ACHN (cell line): ENCODE measurements at regions not wholly inside any gene's neighbourhood (a gene's known extent, or its start where the extent isn't known, plus 50 kb on each side); places are given as distances from the start of the nearest gene placed in this dataset.
"Not testable (repeated sequence)": the region's sequence is repeated elsewhere in the genome, so short reads cannot be mapped to it uniquely, and the experiment has no call there.

Source experiments
- DNase-seq: peaks from one replicate; pipeline ENCODE4 v3.0.0-alpha.2; 2015
- in situ Hi-C: cut with HindIII; loops from 2 replicates; pipeline ENCODE4 v1.10.0; 2017; ENCODE audit warnings: low sequenced_read_pairs, low pct_ligation_motif_present, low pct_unique_long_range_greater_than_20kb

- no peak for DNase-seq
- in situ Hi-C loops: no loop called here
Observed at GRCh38 chr10:131547129-131547799, 235.7 kb upstream of the TCERG1L start.

- no peak for DNase-seq
- in situ Hi-C loops: no loop called here
Observed at GRCh38 chr10:131548176-131548575, 236.7 kb upstream of the TCERG1L start.

DNA sequence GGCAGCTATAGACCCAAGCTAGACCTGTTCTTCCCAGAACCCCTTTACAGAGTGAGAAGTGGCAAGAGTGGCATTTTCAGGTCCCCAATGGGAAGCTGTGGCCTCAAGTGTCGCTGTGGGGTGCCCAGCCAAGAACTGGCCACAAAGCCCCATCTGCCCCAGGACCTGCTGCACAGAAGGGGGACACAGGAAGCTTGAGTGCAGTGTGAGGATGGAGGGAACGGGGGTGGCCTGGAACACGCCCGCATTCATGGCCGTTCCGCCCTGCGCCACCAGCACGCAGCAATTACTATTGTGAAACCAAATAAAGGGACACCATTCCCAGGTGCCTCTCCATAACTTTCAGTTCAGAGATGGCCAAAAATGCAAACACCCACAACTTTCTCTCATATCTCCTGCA lies 237.6 kb upstream of the TCERG1L start:
- in situ Hi-C loops: no loop called here
- no peak for DNase-seq

DNA sequence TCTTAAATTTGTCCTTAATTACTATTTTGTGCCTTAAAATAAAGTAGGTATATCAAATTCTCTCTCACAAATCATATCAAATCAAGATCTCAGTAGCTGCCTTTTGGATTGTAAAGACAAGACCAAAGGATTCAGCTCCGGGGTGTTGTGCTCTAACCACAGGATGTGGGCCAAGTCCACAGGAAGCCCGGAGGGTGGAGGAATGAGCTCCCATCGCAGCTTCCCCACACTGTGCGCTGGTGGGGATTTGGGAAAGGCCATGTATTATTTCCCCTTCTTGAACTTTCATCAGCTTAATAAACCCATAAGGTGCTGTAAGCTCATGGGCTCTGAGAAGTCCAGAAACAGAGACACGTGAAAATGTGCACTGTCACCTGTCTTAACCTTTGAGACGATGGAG lies 241.6 kb upstream of the TCERG1L start:
- no peak for DNase-seq
- in situ Hi-C loops: no loop called here

GRCh38 chr10:131553581-131553980 lies 242.1 kb upstream of the TCERG1L start:
- in situ Hi-C loops: no loop called here
- no peak for DNase-seq

DNA sequence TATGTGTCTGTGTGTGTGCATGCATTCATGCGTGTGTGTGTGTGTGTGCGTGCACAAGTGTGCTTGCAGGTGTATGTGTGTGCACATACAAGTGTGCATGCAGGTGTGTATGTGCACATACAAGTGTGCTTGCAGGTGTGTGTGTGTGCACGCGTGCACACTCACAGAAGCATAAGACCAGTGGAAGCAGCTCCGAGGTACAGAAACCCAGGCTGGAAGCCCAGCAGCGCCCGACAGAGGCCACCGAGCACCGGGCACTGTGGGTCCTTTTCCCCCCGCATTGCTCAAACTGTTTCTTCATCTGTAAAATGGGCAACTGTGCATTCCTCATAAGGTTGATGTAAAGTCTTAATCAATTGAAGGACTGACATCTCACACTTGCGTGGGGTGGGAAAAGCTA lies 243.3 kb upstream of the TCERG1L start:
- in situ Hi-C loops: no loop called here
- DNase-seq: no peak

DNA sequence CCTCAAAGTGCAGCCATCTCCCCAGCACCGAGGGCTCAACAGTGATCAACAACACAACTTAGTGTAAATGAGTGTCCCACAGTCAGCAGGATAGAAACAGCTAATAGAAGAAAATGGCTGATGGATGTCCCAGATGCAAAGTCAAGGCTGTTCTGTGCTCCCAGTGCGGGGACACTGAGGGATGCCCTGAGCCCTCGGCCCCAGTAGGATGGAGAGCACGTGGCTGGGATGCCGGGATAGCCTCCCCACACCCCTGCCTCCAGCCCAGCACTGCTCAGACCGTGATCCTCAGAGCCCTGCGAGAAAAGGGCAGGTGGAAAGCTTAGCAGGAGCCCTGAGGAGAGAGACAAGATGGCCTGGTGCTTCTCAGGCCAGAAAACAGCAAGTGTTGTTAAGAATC lies 243.9 kb upstream of the TCERG1L start:
- in situ Hi-C loops: no loop called here
- DNase-seq: no peak

DNA sequence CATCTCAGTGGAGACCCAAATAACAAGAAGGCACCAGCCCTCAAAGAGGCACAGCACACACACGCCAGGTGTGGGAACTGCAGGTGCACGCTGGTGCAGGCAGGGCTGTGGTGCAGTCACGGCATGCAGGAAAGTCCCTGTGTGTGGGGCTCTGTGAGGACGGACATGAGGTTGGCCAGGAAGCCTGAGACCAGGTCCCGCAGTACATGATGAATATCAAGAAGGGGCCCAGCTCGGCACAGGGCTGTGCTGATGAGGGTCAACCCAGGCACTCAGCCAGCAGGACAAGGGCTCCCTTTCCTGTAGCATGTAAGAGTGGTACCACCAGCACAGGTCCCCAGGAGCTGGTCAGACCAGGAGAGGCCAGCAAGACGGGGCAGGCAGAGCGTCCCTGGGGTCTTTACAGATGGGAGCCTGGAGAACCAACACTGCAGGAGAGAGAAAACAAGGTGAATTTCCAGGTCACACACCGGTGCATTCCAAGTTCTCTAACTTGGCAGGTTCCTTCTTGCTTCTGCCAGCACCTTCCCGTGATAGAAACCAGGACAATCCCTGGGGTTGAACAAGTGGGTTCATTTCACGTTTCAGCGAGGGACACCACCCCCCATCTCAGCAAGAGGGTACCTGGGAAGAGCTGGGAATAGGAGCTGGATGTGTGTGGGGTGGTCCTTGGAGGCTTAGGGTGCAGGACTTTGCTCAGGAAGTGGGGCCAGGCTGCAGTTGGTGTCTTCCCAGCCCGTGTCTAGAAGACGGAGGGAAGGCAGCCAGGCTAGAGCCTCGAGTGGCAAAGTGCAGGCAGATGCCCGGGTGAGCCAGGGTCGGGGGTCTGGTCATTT lies 244.8 kb upstream of the TCERG1L start:
- in situ Hi-C loops: no loop called here
- DNase-seq: no peak

DNA sequence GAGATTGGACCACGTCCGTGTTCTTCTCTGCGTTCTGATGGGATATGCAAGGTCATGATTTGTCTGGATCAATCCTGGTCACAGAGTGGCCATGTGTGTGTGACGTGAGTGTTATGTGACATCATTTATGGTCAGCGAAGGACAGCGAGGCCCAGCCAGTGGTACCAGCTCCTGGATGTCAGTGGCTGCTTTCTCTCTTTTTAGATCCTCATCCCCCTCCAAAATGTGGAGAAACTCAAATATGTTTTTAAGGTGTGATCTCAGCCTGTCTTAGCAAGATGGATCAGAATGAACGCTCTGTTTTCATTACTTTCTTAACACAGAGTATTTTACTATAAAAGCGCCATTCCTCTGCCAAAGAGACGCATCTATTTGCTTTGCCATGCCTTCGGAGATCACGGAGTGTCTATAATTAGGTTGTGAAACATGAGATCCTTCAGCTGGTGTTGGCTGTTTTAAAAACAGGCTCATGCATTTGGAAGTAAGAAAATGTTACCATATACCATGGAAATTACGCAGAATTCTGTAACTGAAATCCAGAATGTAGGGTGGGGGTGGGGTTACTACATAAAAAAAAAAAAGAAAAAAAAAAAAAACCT lies 245.5 kb upstream of the TCERG1L start:
- no peak for DNase-seq
- in situ Hi-C loops: no loop called here

DNA sequence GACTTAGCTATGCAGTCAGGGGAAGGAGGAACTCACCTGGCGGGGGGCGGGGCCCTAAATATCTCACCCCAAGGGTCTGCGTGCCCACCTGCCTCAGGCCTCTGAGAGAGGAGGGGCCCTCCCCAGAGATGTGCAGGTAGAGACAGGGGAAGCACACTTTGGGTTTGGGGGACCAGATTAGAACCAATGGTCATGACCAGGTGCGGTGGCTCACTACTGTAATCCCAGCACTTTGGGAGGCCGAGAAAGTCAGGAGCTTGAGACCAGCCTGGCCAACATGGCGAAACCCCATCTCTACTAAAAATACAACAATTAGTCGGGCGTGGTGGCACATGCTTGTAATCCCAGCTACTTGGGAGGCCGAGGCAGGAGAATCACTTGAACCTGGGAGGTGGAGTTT lies 246.4 kb upstream of the TCERG1L start:
- DNase-seq, in situ Hi-C loops: not testable (repeated sequence)

- DNase-seq: no peak
- in situ Hi-C loops: no loop called here
Observed at GRCh38 chr10:131559450-131559911, 248.0 kb upstream of the TCERG1L start.

DNA sequence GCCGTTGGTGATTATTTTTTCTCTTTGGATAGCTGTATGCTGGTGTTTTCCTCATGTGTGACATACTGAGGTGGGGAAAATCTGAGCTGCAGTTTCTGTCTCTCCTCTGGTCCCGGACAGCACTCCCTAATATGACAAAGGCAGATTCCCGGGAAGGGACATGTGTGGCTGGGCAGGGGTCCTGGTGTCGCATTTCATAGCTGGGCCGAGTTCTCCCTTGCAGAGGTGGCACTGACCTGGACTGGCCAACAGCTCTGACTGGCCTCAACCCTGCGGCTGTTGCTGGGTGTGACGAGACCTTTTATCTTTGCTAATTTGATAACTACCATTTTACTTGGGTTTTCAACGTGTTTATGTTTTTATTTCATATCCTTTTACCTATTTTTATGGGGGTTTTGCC lies 248.6 kb upstream of the TCERG1L start:
- no peak for DNase-seq
- in situ Hi-C loops: no loop called here

DNA sequence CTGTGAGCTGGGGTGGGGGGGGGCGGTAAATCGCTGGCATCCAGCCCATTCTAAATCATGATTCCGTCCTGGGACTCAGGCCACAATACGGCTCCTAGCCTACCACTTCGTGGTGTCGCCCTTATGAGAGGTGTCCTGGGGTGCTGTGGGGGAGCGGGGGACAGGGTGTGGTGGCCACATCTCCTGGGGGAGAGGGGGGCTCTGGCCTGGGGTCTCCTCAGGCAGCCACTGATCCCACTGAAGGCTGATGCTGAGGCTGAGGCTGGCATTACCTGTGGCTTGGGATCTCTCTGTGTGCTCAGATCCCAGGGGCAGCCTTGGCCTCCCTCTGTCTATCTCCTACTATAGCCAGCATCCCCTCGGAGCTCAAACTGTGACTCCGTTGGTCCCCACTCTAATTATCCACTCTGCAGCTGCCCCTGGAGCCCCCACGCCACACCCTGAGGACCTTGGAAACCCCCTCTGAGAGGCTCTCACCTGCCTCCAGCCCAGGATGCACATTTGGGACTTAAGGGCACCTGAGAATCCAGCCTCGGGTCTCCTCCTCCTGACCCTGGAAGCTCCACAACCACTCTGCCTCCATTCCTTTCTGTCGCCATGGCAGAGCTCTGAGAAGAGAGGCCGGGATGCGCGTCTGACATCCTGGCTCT lies 249.3 kb upstream of the TCERG1L start:
- DNase-seq: no peak
- in situ Hi-C loops: no loop called here

DNA sequence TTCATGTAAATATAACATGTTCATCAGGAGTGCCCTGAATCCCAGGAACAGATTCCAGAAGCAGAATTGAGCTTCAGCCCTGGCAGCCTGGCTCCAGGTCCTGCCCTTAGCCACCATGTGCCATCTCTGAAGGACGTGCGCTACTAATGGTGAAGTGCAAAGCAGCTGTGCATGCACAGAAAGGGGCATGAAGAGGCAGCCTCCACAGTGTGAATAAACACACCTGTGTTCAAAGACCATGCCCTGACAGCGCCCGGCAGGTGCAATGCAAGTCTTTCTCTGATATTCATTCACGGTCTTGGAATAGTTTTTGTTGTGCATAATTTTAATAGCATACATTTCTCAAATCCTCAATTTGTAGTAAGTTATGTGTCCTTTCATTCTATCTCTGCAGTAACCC lies 250.4 kb upstream of the TCERG1L start:
- in situ Hi-C loops: no loop called here
- no peak for DNase-seq

DNA sequence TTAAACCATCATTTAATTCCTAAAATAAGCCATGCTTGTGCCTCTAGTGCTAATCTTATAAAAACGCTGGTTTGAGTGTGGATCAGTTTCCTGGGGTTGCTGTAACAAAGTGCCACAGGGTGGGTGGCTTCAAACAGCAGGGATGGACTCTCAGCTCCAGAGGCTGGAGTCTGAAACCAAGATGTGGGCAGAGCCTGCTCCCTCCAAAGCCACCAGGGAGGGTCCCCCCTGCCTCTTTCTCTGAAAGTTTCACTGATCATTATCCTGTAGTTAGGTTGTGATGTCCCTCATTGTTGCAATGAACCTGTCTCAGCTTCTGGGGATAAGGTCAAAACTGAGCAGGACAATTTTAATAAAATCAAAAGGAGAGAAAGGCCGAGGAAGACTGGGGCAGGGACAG lies 251.9 kb upstream of the TCERG1L start:
- no peak for DNase-seq
- in situ Hi-C loops: no loop called here

- in situ Hi-C loops: no loop called here
- no peak for DNase-seq
Observed at GRCh38 chr10:131567279-131568162, 256.0 kb upstream of the TCERG1L start.

- DNase-seq: no peak
- in situ Hi-C loops: no loop called here
Observed at GRCh38 chr10:131568866-131569265, 257.3 kb upstream of the TCERG1L start.
